ENCODE measurements at regions not wholly inside any gene's neighbourhood (a gene's known extent, or its start where the extent isn't known, plus 50 kb on each side); places are given as distances from the start of the nearest gene placed in this dataset.
A peak's percentile ranks its signal among the peaks of the same experiment; 100 is the strongest.

GRCh38 chr7:140229591-140230515 is 53.1 kb upstream of the KDM7A start (continued):
- TF ChIP-seq DZIP1 (CRISPR knock-in tag; IDR thresholded peaks at IDR 0.05) (no peak), SRY (CRISPR knock-in tag; IDR thresholded peaks at IDR 0.05) (no peak), HHEX (CRISPR knock-in tag; IDR thresholded peaks at IDR 0.05) (peak; percentile 93), PTBP1 (IDR thresholded peaks at IDR 0.05; ENCODE audit: low read depth, low read length, poor library complexity, severe bottlenecking) (no peak), MXD4 (CRISPR knock-in tag; IDR thresholded peaks at IDR 0.05) (peak; percentile 66; the same call in 1 of the 2 replicates), PRDM10 (CRISPR knock-in tag; IDR thresholded peaks at IDR 0.05; ENCODE audit: low read depth) (peak; percentile 50), ZBTB20 (CRISPR knock-in tag; IDR thresholded peaks at IDR 0.05; ENCODE audit: borderline replicate concordance, low read depth) (peak; percentile 72), ZMAT3 (CRISPR knock-in tag; conservative IDR thresholded peaks at IDR 0.05) (peak; percentile 75; the same call in 1 of the 2 replicates), THAP11 (CRISPR knock-in tag; IDR thresholded peaks at IDR 0.05) (peak; percentile 78), ZBTB33 (CRISPR knock-in tag; IDR thresholded peaks at IDR 0.05) (peak; percentile 88), HNRNPH1 (optimal IDR thresholded peaks at IDR 0.05; ENCODE audit: low read depth, low read length) (peak; percentile 29), ZNF687 (CRISPR knock-in tag; IDR thresholded peaks at IDR 0.05) (peak; percentile 76)

Measured in HepG2 (cell line).